Vagina (tissue), 2 donors: ENCODE measurements at regions not wholly inside any gene's neighbourhood (a gene's known extent, or its start where the extent isn't known, plus 50 kb on each side); places are given as distances from the start of the nearest gene placed in this dataset.

Source experiments
- DNase-seq, 2 donors: peaks; one replicate each; pipeline ENCODE4 v3.0.0-alpha.2; 2017; ENCODE audit errors: extremely low spot score in 2 of 2
- H3K27ac ChIP-seq: fragments of 200-600 bp; sonication (generic); one replicate; pipeline ENCODE4 v1.5.1; 2019
- H3K27me3 ChIP-seq: fragments of 200-600 bp; sonication (generic); one replicate; pipeline ENCODE4 v1.5.1; 2019
- H3K36me3 ChIP-seq, 2 donors: fragments of 200-600 bp; sonication (generic); one replicate each; pipeline ENCODE4 v1.5.1; 2017 to 2019
- H3K4me1 ChIP-seq: fragments of 200-600 bp; sonication (generic); one replicate; pipeline ENCODE4 v1.5.1; 2019
- H3K4me3 ChIP-seq, 2 donors: fragments of 200-600 bp; sonication (generic); 1 replicate in 1 of 2; 2 replicates in 1 of 2; pipeline ENCODE4 v1.5.1; 2016 to 2019
- H3K9me3 ChIP-seq: fragments of 200-600 bp; sonication (generic); one replicate; pipeline ENCODE4 v1.5.1; 2019
- POLR2A ChIP-seq, 2 donors: fragments of 450-650 bp; IDR thresholded peaks; one replicate each; pipeline ENCODE4 v1.6.1; 2017; ENCODE audit warnings: antibody characterized with exemption in 2 of 2, mild to moderate bottlenecking in 2 of 2, moderate library complexity in 2 of 2
- POLR2AphosphoS5 ChIP-seq, 2 donors: sonication (generic); formaldehyde crosslinking; IDR thresholded peaks; one replicate each; pipeline ENCODE4 v1.9.0; 2017; ENCODE audit warnings: antibody characterized with exemption in 2 of 2, mild to moderate bottlenecking in 2 of 2, low read depth in 1 of 2; ENCODE audit not compliant: insufficient read depth in 1 of 2
- intact Hi-C: fragments of 100-400 bp; cut with DNase I; formaldehyde crosslinking; loops from one replicate; pipeline ENCODE4 v1.15.1; 2023
- TF ChIP-seq, protein P1 (sequence below), 3 experiments: fragments of 450-650 bp in 2 of 3; fragments of 200-600 bp in 1 of 3; sonication (generic) in 1 of 3; IDR thresholded peaks; one replicate each; pipeline ENCODE4 v1.5.1; 2017 to 2019; ENCODE audit warnings: antibody characterized with exemption in 3 of 3, mild to moderate bottlenecking in 2 of 3, moderate library complexity in 2 of 3

DNA sequence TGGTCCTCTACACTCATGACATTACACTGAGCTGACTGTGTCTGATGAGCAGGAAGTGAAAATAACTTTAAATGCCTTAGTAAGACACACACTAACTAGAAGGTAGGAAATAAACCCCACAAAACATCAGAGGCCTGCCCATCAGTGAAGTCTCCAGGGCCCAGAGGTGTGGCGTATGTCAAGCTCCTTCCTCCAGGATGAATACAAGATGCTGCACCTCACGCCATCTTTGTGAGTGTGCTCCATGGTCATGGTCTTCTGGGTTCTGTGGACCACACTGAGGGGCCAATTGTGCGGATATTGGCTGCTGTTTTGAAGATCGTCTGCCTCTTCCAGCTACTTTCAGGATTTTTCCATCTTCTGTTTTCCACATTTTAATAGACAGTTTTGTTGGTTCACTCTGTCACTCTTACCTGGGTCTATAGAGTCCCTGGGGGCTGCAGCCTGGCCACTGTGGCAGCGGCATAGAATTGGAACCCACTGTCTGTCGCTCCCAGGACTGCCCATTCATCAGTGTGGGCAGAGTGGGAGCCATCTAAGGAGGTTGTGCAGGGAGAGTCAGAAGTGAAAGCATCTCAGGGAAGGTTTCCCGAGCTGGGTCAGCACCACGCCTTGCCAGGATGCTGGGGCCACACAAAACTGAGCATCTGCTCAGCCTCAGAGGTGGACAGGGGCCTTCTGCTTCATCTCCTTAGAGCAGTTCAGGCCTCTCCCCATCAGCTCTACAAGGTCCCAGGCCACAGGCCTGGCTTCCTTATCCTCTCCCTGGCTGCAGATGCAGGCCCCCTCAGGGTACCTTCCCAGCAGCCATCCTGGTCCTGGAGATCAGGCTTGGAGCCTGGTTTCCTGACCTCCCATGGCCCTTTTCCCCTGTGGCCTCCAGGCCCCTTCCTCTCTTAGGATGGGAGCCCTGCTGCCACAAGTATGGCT, 57.5 kb upstream of the C14orf180 start:
- Histone ChIP-seq H3K9me3 (peaks cover 4% of the 10 kb centered on the region), H3K36me3 (no peaks in the 10 kb centered on the region), H3K27ac (no peak overlapping the region), H3K4me3 (no peak overlapping the region), H3K4me1 (no peaks in the 10 kb centered on the region), H3K27me3 (no peaks in the 10 kb centered on the region)
- TF ChIP-seq POLR2AphosphoS5 (IDR thresholded peaks at IDR 0.05; ENCODE audit: insufficient read depth in 1 of 2, low read depth in 1 of 2) (no peak), POLR2A (IDR thresholded peaks at IDR 0.05) (no peak)
- TF ChIP-seq, protein P1, sequence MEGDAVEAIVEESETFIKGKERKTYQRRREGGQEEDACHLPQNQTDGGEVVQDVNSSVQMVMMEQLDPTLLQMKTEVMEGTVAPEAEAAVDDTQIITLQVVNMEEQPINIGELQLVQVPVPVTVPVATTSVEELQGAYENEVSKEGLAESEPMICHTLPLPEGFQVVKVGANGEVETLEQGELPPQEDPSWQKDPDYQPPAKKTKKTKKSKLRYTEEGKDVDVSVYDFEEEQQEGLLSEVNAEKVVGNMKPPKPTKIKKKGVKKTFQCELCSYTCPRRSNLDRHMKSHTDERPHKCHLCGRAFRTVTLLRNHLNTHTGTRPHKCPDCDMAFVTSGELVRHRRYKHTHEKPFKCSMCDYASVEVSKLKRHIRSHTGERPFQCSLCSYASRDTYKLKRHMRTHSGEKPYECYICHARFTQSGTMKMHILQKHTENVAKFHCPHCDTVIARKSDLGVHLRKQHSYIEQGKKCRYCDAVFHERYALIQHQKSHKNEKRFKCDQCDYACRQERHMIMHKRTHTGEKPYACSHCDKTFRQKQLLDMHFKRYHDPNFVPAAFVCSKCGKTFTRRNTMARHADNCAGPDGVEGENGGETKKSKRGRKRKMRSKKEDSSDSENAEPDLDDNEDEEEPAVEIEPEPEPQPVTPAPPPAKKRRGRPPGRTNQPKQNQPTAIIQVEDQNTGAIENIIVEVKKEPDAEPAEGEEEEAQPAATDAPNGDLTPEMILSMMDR (IDR thresholded peaks at IDR 0.05), result no peak
- peak in 1 of 2 donors; percentile 14 for DNase-seq
- intact Hi-C loops, result no loop called here

DNA sequence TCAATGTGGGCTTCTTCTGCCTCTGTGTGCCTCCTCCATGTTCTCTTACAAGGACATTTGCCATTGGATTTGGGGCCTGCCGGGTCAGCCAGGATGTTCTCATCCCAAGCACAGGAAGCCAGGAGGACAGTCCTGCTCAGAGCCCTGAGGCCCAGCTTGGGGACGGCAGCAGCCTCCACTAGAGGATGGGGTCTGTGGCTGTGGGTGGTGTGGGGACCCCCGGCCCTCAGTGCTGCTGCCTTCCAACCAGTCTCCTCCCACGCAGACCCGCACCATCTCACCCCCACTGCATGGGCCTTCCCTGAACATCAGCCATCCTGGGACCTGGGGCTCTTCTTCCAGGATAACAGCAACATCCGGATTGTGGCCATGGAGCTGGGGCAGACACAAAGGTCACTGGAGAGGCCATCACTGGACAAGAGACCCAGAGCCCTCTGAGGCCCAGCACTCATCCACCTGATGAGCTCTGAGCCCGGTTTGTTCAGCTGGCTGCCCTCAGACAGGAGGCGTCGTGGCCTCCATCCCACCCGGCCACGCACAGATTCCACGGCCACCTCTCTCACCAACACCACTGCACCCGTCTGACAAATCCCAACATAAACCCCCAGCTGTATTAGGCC, 56.5 kb upstream of the C14orf180 start:
- Histone ChIP-seq H3K4me1 (no peaks in the 10 kb centered on the region), H3K27me3 (no peaks in the 10 kb centered on the region), H3K36me3 (no peaks in the 10 kb centered on the region), H3K4me3 (no peak overlapping the region), H3K9me3 (no peaks in the 10 kb centered on the region), H3K27ac (no peak overlapping the region)
- no peak for DNase-seq
- TF ChIP-seq POLR2AphosphoS5 (IDR thresholded peaks at IDR 0.05; ENCODE audit: insufficient read depth in 1 of 2, low read depth in 1 of 2), result no peak
- TF ChIP-seq POLR2A (IDR thresholded peaks at IDR 0.05), result no peak
- TF ChIP-seq, protein P1 (IDR thresholded peaks at IDR 0.05), result no peak
- intact Hi-C loops, result no loop called here

DNA sequence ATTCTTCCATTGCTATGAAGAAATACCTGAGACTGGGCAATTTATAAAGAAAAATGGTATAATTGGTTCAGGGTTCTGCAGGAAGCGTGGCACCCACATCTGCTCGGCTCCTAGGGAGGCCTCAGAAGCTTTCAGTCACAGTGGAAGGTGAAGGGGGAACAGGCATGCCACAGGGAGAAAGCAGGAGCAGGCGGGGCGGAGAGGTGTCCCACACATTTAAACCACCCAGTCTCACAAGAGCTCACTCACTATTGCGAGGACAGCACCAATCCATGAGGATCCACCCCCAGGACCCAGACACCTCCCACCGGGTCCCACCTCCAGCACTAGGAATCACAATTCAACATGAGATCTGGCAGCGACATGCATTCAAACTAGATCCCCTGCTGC, 56.0 kb upstream of the C14orf180 start:
- Histone ChIP-seq H3K27ac (no peak overlapping the region), H3K9me3 (no peaks in the 10 kb centered on the region), H3K4me1 (no peaks in the 10 kb centered on the region), H3K36me3 (no peaks in the 10 kb centered on the region), H3K27me3 (no peaks in the 10 kb centered on the region), H3K4me3 (no peak overlapping the region)
- no peak for DNase-seq
- TF ChIP-seq, protein P1 (IDR thresholded peaks at IDR 0.05), result no peak
- TF ChIP-seq POLR2A (IDR thresholded peaks at IDR 0.05) (no peak), POLR2AphosphoS5 (IDR thresholded peaks at IDR 0.05; ENCODE audit: insufficient read depth in 1 of 2, low read depth in 1 of 2) (no peak)
- intact Hi-C loops, result no loop called here

DNA sequence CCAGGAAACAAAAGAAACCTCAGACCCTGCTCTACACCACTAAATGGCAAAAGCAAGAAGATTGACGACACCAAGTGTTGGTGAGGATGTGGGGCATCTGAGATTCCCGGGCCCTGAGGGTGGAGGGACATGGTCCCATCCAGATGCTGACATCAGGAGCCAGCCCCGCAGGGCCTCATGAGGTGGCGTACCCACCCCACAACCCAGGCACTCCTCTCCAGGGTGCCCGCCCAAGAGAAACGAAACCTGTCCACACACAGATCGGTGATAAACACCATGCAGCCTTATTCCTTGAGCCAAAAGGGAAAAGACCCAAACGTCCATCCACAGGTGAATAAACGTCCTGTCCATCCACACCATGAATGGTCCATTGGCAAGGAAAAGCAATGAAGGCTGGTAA, 54.8 kb upstream of the C14orf180 start:
- Histone ChIP-seq H3K4me3 (no peak overlapping the region), H3K9me3 (no peaks in the 10 kb centered on the region), H3K27me3 (no peaks in the 10 kb centered on the region), H3K36me3 (no peaks in the 10 kb centered on the region), H3K27ac (no peak overlapping the region), H3K4me1 (no peaks in the 10 kb centered on the region)
- TF ChIP-seq POLR2AphosphoS5 (IDR thresholded peaks at IDR 0.05; ENCODE audit: insufficient read depth in 1 of 2, low read depth in 1 of 2), result no peak
- intact Hi-C loops, result no loop called here
- DNase-seq, result no peak

DNA sequence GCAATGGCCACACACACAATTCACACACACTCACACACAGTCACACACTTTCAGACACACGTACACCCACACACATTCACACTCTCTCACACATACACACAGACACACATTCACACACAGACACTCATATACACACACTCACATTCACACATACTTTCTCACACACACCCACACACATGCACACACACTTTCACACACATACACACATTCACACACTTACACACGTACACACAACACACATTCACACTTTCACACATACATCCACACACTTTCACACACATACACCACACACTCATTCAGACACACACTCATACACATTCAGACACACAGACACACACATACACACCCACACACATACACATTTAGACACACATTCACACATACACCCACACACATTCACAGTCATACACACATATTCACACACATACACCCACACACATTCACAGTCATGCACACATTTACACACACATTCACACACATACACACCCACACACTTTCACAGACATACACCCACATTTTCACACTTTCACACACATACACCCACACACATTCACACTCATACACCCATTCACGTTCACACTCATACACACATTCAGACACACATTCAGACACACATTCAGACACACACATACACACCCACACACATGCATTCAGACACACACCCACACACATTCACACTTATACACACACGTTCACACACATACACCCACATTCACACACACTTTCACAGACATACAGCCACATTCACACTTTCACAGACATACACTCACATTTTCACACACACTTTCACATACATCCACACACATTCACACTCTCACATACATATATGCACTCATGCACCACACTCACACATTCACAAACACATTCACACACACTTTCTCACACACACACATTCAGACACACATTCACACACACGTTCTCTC, 52.6 kb upstream of the C14orf180 start:
- no peak overlapping the region for H3K27ac ChIP-seq
- H3K27me3 ChIP-seq, result no peaks in the 10 kb centered on the region
- no peak for DNase-seq
- intact Hi-C loops, result no loop called here
- H3K4me3 ChIP-seq, result no peak overlapping the region
- H3K4me1 ChIP-seq, result no peaks in the 10 kb centered on the region
- TF ChIP-seq, protein P1 (IDR thresholded peaks at IDR 0.05), result no peak
- TF ChIP-seq POLR2A (IDR thresholded peaks at IDR 0.05) (no peak), POLR2AphosphoS5 (IDR thresholded peaks at IDR 0.05; ENCODE audit: insufficient read depth in 1 of 2, low read depth in 1 of 2) (no peak)
- no peaks in the 10 kb centered on the region for H3K36me3 ChIP-seq
- no peaks in the 10 kb centered on the region for H3K9me3 ChIP-seq
